Stimulated activated CD4-positive, alpha-beta T cell treated with anti-CD3 and anti-CD28 coated beads, Interleukin-12 subunit alpha, Interleukin-12 subunit beta, amount 100 ng/mL, for 24 hours (primary cell): ENCODE measurements at regions not wholly inside any gene's neighbourhood (a gene's known extent, or its start where the extent isn't known, plus 50 kb on each side); places are given as distances from the start of the nearest gene placed in this dataset.
"Not testable (repeated sequence)": the region's sequence is repeated elsewhere in the genome, so short reads cannot be mapped to it uniquely, and the experiment has no call there.

Source experiments
- DNase-seq, 2 experiments: peaks; one replicate each; pipeline ENCODE4 v3.0.0-alpha.2; 2020; ENCODE audit warnings: low read depth in 2 of 2

DNA sequence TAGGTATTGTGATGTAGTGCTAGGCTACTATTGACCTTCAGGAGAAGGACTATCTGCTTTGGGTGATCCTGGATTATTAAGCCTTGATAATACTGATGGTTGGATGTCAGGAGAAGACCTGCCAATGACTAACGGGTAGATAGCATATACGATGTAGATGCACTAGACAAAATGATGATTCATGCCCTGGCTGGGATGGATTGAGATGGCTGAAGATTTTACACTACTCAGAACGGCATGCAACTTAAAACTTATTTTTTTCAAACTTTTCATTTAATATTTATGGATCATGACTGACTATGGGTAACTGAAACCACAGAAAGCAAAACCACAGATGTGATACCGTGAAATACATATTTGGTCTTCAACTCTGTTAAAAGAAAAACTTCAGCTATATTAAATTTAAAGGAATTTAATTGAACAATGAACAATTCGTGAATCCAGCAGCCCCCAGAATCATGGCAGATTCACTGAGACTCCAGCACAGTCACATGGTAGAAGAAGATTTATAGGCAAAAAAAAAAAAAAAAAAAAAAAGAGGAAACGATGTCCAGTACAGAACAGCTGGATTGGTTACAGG, 124.6 kb upstream of the CDK13 start:
- no peak for DNase-seq

DNA sequence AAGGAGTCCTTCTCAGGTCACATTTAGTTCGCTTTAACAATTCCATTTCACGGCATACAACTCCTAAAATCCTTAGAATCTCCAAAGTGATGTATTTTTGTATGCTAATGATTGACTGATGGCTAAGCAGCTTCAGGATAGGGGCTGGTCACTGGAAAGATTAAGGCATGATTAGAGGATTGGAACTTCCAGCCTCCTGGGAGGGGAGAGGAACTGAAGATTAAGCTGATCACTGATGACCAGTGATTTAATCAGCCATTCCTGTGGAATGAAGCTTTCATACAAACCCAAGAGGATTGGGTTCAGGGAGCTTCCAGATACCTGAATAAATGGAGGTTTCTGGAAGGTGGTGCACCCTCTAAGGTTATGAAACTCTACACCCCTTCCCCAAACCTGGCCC, 123.9 kb upstream of the CDK13 start:
- no peak for DNase-seq

DNA sequence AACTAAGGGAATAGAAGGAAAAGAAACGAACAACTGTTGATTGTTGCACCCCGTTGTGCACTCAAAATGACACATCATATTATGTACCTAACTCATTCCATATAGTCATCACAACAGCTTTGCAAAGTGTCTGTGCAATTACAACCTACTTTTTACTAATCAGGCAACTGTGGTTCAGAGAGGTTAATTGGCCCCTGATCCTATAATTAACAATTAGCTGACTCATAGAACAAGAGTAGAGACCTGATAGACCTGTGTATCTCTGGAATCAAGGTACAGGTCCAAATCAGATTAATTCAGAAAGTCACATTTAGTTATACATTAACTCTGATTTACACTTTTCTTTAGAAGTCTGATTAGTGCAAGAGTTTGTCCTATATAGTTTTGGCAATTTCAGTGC, 122.5 kb upstream of the CDK13 start:
- no peak for DNase-seq

DNA sequence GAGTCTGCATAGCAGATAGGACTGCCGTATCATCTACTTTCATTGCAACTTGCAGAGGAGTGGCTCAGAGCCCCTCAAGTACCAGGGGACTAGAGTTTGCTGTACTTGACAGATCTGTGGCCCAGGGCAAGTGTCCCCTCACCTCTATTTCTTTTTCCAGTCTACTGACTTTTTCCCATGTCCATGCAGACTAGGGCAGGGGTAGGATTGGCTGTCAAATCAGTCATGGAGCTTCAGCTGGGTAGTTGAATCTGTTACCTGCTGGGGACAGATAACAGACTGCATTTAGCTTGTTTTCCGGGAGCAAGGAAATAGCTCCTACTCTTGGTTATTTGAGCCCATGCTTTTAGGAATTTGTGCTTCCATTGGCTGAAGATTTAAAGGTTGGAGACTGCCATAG, 121.0 kb upstream of the CDK13 start:
- DNase-seq = no peak

DNA sequence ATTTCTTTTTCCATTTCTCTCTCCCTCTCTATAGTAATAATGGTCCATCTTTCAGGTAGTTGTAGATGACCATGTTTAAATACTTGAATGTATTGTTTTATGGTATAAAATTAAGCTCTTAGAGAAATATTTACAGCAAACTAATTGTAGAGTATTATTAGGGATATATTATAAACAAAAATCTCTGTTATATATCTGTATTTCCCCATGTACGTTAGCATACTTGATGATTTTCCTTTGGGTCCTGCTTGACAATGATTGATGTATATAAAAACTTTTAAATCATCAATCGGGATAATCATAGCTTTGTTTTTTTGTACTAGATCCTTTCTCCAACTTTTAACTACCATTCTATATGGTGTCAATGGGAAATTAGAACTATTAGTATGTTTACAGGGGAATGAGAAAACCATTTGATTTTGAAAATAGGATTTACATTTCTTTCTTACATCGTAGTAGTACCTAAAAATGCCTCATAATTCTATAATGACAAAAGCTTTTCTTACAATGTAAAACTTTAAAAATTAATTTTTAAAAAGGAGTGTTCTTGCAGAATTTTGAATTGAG, 117.5 kb upstream of the CDK13 start:
- DNase-seq = no peak

DNA sequence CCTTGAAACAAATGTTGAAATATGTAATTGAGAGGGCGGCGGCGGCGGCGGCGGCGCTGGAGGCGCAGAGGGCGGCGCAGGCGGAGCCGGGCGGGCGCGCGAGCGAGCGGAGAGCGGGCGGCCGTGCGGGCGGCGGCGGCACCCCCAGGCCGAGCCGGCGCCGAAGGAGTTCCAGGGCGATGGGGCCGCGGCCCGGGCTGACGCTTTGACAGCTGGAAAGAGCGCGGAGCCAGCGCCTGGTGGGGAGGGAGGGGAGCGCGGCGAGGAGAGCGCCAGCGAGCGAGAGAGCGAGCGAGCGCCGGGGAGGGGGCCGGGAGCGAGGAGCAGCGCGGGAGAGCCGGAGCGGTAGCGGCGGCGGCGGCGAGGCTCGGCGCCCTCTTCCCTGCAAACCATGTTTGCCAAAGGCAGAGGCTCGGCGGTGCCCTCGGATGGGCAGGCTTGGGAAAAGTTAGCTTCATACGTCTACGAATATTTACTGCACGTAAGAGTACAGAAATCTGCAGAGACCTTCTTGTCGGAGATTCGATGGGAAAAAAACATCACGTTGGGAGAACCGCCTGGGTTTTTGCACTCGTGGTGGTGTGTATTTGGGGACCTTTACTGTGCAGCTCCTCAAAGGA, 116.8 kb upstream of the CDK13 start:
- peak in 1 of 2 experiments; percentile 37 for DNase-seq

DNA sequence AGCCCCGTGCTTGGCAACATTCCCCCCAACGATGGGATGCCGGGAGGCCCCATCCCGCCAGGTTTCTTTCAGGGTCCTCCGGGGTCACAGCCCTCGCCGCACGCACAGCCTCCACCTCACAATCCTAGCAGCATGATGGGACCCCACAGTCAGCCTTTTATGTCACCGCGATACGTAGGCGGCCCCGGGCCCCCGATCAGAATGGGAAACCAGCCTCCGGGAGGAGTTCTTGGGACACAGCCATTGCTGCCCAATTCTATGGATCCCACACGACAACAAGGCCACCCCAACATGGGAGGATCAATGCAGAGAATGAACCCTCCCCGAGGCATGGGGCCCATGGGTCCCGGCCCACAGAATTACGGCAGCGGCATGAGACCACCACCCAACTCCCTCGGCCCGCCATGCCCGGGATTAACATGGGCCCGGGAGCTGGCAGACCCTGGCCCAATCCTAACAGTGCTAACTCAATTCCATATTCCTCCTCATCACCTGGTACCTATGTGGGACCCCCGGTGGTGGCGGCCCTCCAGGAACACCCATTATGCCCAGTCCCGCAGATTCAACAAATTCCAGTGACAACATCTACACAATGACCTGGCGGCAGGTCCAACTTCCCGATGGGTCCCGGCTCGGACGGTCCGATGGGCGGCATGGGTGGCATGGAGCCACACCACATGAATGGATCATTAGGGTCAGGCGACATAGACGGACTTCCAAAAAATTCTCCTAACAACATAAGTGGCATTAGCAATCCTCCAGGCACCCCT, 116.0 kb upstream of the CDK13 start:
- not testable (repeated sequence) for DNase-seq

DNA sequence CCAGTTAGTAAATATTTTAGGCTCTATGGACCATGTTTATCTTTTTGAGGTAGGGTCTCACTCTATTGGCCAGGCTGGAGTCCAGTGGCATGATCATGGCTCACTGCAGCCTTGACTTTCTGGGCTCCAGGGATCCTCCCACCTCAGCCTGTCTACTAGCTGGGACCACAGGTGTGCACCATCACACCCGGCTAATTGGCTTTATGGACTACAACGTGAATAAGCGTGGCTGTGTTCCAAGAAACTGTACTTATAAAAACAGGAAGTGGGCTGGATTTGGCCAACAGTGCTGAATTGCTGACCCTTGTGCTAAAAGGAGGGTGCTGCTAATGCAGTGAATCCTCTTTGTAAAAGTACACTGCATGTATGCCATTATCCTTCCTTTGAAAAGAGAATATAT, 111.7 kb upstream of the CDK13 start:
- DNase-seq = no peak

DNA sequence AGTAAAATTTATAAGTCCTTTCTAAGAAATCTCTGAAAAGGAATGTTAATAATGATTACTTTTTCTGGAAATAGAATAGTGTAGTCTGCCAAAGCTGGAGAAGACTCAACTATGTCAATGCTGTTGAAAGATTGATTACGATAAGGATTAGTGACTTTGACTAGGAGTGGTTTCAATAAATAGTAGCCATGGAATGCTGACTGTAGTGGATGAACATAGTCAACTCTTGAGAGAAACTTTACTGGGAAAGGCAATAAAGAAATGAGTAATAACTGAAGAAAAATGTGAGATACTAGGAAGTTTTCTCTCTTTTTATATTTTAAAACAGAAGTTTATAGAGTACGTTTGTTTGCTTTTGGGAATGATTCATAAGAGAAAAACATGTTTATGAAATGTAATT, 105.0 kb upstream of the CDK13 start:
- no peak for DNase-seq

DNA sequence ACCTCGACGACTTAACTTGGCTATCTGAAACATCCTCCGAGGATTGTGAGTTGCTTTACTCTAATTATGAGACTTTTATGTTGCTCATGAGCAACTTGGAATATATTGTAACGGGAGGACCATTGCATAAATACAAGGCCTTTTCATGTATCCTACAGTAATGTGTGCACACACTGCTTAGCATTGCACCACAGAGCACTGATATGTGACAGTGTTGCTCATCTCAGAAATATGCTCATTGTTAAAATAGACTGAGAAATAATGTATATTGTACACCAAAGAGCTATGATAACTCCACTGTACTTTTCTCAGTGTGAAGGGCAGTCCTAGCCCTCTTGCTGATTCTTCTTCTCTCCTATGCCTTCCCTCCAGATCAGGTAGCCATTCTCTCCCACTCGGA, 102.8 kb upstream of the CDK13 start:
- DNase-seq = no peak

DNA sequence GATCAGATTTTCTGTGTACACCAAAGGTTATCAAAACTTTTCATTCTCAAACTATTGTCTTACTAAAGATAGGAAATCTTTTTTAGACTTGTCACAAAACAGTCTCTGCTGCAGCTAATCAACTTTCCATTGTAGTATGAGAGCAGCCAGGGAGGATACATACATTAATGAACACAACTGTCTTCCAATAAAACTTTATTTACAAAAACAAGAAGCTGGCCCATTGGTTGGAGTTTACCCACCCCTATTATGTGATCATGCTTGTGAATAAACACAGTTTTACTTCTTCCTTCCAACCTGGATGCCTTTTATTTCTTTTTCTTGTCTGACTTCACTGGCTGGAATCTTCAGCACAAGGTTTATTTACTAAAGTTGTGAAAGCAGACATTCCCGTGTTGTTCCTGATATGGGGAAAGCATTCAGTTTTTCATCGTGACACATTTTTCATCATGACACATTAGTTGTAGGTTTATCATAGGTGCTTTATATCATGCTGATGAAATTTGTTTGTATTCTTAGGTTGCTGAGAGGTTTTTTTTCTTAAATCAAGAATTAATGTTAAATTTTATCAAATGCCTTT, 98.5 kb upstream of the CDK13 start:
- no peak for DNase-seq

DNA sequence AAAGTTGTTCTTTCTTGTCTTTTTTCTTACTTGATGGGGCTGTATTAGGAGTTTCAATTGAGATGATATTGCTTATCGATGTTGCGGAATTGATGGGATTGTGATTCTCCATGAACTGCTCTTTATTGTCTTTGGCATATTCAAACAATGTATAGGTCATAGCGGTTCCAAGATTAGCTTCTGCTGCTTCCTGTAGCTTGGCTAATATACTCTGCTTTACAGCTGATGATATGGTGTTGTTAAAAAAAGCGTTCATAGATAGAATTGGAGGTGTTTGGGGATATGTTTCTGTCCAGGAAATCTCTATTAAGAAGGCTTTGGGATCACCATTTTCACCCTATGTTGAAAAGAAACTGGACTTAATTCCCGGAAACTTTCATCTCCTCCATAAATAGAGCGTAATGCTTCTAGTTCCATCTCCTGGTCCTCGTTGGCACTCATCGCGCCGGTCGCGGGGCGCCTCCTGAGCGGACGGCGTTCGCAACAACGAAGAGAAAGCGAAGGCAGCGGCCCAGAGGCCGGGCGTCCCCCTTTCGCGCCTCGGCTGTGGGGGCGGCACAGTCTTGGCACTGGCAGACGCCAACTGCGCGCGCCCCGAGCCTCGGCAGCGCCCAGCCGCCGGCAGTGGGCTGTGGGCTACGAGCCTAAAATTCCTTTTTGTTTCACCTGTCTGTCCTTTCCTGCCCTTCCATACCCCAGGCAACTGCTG, 95.3 kb upstream of the CDK13 start:
- DNase-seq = not testable (repeated sequence)

DNA sequence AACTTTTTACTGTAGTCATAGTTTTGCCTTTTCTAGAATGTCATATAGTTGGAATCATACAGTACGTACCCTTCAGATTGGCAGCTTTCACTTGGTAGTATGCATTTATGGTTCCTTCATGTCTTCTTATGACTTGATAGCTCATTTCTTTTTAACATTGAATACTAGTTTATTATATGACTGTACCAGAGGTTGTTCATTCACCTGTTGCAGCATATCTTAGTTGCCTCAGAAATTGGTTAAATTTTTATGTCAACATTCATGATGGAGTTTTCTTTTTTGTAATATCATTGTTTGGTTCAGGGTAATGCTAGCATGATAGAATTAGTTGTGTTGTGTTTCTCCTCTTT, 94.8 kb upstream of the CDK13 start:
- no peak for DNase-seq

DNA sequence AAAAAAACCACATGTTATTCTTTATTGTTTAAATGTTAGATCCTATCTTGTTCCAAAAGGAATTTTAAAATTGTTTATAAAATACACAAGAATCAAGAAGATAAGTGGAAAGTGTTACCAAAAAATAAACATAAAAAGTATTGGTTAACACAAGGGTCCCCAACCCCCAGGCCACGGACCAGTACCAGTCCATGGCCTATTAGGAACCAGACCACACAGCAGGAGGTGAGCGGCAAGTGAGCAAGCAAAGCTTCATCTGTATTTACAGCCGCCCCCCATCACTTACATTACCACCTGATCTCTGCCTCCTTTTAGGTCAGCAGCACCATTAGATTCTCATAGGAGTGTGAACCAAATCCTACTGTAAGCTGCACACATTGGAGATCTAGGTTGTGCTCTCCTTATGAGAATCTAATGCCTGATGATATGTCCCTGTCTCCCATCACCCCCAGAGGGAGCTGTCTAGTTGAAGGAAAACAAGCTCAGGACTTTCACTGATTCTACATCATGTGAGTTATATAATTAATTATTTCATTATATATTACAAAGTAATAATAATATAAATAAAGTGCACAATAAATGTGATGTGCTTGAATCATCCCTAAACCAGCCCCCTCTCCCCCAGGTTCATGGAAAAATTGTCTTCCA, 86.3 kb upstream of the CDK13 start:
- not testable (repeated sequence) for DNase-seq

DNA sequence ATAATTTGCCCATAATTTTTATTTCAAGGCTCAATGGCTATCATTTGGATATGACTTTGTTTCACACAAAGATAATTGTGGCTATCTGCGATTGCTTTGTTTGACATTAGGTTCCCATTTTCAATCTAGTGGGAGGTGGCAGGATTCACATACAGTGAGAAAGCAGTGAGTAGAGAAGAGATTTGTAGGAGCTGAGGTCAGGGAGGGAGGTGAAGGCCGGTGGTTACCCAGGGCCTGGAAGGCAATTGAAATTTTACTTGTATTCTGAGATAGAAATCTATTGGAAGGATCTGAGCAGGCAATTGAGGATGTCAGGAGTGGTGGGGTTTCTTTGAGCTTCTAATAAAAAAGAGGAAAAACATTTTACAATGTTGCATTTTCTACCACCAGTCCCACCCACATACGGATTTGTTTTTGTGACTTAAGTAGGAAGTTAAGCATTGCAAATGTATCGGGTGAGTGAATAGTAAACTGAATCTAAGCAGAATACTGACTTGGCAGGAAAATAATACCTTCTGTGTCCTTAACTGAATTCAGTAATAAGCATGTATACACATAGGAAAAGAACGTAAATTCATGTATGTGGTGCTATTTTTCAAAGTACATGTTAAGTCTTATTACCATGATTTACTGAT, 80.1 kb upstream of the CDK13 start:
- DNase-seq = not testable (repeated sequence)

DNA sequence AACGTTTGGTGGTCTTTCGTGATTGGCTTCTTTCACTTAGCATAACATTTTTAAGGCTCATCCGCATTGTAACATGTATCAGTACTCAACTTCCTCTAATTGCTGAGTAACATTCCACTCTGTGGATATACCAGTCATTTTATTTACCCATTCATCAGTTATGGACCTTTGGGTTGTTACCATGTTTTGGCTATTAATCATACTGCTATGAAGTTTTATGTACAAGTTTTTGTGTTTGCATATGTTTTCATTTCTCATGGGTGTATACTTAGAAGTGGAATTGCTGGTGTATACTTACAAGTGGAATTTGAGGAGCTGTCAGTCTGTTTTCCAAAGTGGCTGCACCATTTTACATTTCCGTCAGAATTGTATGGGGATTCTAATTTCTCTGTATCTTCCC, 78.4 kb upstream of the CDK13 start:
- DNase-seq = not testable (repeated sequence)

DNA sequence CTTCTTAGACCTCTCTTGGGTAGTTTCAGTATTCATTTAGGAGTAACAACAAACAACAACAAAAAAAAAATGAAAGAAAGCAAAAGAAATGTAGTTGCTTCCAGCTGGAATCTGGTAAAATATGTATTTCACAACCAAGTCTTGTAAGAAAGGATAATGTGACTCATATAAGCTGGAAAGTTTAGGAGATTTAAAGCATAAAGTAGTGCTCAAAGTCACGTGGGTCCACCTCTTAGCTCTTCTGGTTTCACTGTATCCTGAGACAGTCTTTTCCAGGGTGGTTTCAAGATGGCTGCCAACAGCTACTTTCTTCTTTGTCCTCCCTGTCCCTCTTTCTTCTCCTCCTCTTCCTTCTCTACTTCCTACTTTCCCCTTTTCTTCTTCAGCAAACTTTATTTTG, 69.5 kb upstream of the CDK13 start:
- DNase-seq = no peak

DNA sequence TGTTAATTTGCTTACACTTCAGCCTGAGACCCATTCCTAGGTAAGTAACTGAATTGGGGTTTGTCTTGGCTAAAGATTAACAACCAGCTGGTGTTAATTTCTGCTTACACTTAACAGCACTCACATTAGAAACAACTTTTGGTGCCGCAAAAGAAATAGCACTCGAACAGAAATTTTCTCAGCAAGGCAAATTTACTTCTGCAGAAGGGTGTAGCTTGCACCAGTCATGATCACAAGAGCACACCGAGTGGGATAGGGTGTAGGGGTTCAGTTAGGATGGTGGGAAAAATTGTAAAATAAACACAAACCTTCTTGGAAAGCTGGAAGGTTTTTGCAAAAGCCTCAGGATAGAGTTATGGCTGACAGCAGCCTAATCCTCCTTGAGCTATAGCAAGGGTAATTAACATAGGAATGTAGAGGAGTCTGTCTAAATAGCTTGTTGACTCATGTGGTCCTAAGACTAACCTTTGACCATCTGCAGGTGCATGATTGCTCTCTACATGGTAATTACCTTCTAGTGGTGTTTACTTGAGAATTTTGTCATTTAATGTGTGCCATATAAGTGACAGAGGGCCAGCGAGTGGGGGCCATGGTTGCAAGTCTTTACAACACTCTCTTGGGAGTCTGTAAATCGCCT, 67.8 kb upstream of the CDK13 start:
- DNase-seq = no peak

DNA sequence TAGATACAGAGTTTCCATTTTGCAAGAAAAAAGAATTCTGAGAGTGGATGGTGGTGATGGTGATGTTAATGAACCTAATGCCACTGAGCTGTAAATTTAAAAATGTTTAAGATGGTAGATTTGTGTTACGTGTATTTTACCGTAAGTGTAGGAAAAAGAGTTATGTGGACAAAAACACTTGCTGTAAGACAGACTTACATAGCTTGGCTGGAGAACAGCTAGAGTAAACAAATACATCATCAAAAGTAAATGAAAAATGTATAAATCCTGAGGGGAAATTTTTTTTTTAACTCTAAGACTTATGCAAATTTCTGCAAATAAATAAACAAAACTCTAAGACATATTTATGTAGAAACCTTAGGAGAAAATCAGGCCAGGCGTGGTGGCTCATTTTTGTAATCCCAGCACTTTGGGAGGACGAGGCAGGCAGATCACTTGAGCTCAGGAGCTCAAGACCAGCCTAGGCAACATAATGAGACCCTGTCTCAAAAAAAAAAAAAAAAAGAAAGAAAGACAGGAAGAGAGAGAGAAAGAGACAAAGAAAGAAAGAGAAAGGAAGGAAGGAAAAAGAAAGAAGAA, 66.2 kb upstream of the CDK13 start:
- no peak for DNase-seq

DNA sequence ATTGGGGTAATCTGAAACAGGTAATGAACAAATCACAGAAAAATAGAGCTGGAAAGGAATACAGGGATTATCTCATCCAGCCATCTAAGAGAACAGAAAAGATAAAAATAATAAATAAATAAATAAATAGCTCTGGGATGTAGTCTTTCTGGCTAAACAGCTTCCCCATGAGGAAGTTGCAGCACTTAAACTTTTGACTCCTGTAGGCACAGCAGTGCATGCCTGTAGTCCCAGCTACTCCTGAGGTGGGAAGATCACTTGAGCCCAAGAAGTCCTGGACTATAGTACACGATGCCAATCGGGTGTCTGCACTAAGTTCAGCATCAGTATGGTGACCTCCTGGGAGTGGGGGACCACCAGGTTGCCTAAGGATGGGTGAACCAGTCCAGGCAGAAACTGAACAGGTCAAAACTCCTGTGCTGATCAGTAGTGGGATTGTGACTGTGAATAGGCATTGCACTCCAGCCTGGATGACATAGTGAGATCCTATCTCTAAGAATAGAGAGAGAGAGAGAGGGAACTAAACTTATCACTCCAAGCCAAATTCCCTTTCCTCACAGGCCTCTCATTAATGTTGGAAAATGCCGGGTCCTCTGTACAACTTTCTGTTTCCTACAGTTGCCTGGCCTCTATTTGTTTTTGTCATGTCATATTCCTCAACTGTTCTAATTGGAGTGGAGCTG, 61.7 kb upstream of the CDK13 start:
- DNase-seq = no peak
